ENCODE measurements at regions not wholly inside any gene's neighbourhood (a gene's known extent, or its start where the extent isn't known, plus 50 kb on each side); places are given as distances from the start of the nearest gene placed in this dataset.

GRCh38 chr1:80993154-80993980, 807.4 kb upstream of the ADGRL2 start:
- H3K27ac ChIP-seq, result no peak overlapping the region
- no peaks in the 10 kb centered on the region for H3K4me1 ChIP-seq (ENCODE audit: insufficient read depth)
- H3K4me3 ChIP-seq, result no peak overlapping the region
- no peak overlapping the region for H3K9ac ChIP-seq
- H3K79me2 ChIP-seq (ENCODE audit: insufficient read depth), result no peaks in the 10 kb centered on the region
- H3K9me3 ChIP-seq (ENCODE audit: low read depth), result no peaks in the 10 kb centered on the region
- in situ Hi-C loops (cut with MboI), result no loop called here
- no peaks in the 10 kb centered on the region for H3F3A ChIP-seq (ENCODE audit: insufficient read depth)
- H2AFZ ChIP-seq, result no peak overlapping the region
- 21 to 22% methylated on average over 4 of the region's 4 CpGs for WGBS, 2 experiments (ENCODE audit: low coverage in 1 of 2, low lambda C conversion rate in 2 of 2, missing lambda C conversion rate in 2 of 2)
- no peaks in the 10 kb centered on the region for H3K9me2 ChIP-seq (ENCODE audit: insufficient read depth)
- TF ChIP-seq EZH2phosphoT487 (IDR thresholded peaks at IDR 0.05; ENCODE audit: insufficient read depth, low read depth), result no peak
- no peak for TF ChIP-seq EZH2 (IDR thresholded peaks at IDR 0.05; ENCODE audit: insufficient read depth, poor library complexity, severe bottlenecking)
- H3K36me3 ChIP-seq (ENCODE audit: low read depth), result no peaks in the 10 kb centered on the region
- H3K4me2 ChIP-seq (ENCODE audit: unreplicated experiment), result no peak overlapping the region
- H3K27me3 ChIP-seq (replicated peaks; ENCODE audit: insufficient read depth), result no peaks in the 10 kb centered on the region
- DNase-seq, result no peak
- no peaks in the 10 kb centered on the region for H4K20me1 ChIP-seq (ENCODE audit: insufficient read depth)

- no peak overlapping the region for H2AFZ ChIP-seq
- no peaks in the 10 kb centered on the region for H3K79me2 ChIP-seq (ENCODE audit: insufficient read depth)
- no peaks in the 10 kb centered on the region for H3K9me3 ChIP-seq (ENCODE audit: low read depth)
- H3K27me3 ChIP-seq (replicated peaks; ENCODE audit: insufficient read depth), result no peaks in the 10 kb centered on the region
- TF ChIP-seq EZH2 (IDR thresholded peaks at IDR 0.05; ENCODE audit: insufficient read depth, poor library complexity, severe bottlenecking), result no peak
- no peak for TF ChIP-seq EZH2phosphoT487 (IDR thresholded peaks at IDR 0.05; ENCODE audit: insufficient read depth, low read depth)
- no peaks in the 10 kb centered on the region for H3K36me3 ChIP-seq (ENCODE audit: low read depth)
- WGBS, 2 experiments (ENCODE audit: low coverage in 1 of 2, low lambda C conversion rate in 2 of 2, missing lambda C conversion rate in 2 of 2), result 0 to 1% methylated on average over 2 of the region's 2 CpGs
- no peaks in the 10 kb centered on the region for H4K20me1 ChIP-seq (ENCODE audit: insufficient read depth)
- H3F3A ChIP-seq (ENCODE audit: insufficient read depth), result no peaks in the 10 kb centered on the region
- in situ Hi-C loops (cut with MboI), result no loop called here
- DNase-seq, result no peak
- no peak overlapping the region for H3K4me2 ChIP-seq (ENCODE audit: unreplicated experiment)
- no peak overlapping the region for H3K4me3 ChIP-seq
- H3K27ac ChIP-seq, result no peak overlapping the region
- no peak overlapping the region for H3K9ac ChIP-seq
- H3K4me1 ChIP-seq (ENCODE audit: insufficient read depth), result no peaks in the 10 kb centered on the region
- no peaks in the 10 kb centered on the region for H3K9me2 ChIP-seq (ENCODE audit: insufficient read depth)
These were observed 811.3 kb upstream of the ADGRL2 start for GRCh38 chr1:80989455-80989854.

- Histone ChIP-seq H4K20me1 (ENCODE audit: insufficient read depth) (no peaks in the 10 kb centered on the region), H3K4me1 (ENCODE audit: insufficient read depth) (no peaks in the 10 kb centered on the region), H2AFZ (no peak overlapping the region), H3K4me2 (ENCODE audit: unreplicated experiment) (no peak overlapping the region), H3K9me2 (ENCODE audit: insufficient read depth) (no peaks in the 10 kb centered on the region), H3K4me3 (no peak overlapping the region), H3K36me3 (ENCODE audit: low read depth) (no peaks in the 10 kb centered on the region), H3K27ac (no peak overlapping the region), H3F3A (ENCODE audit: insufficient read depth) (no peaks in the 10 kb centered on the region), H3K9ac (no peak overlapping the region), H3K79me2 (ENCODE audit: insufficient read depth) (no peaks in the 10 kb centered on the region), H3K9me3 (ENCODE audit: low read depth) (no peaks in the 10 kb centered on the region), H3K27me3 (replicated peaks; ENCODE audit: insufficient read depth) (no peaks in the 10 kb centered on the region)
- no peak for DNase-seq
- WGBS, 2 experiments (ENCODE audit: low coverage in 1 of 2, low lambda C conversion rate in 2 of 2, missing lambda C conversion rate in 2 of 2), result 22 to 23% methylated on average over 4 of the region's 4 CpGs
- TF ChIP-seq EZH2 (IDR thresholded peaks at IDR 0.05; ENCODE audit: insufficient read depth, poor library complexity, severe bottlenecking) (no peak), EZH2phosphoT487 (IDR thresholded peaks at IDR 0.05; ENCODE audit: insufficient read depth, low read depth) (no peak)
- in situ Hi-C loops (cut with MboI), result no loop called here
These were observed 811.8 kb upstream of the ADGRL2 start for GRCh38 chr1:80988926-80989325.

GRCh38 chr1:80987824-80988223, 812.9 kb upstream of the ADGRL2 start:
- Histone ChIP-seq H3K9me2 (ENCODE audit: insufficient read depth) (no peaks in the 10 kb centered on the region), H3K4me1 (ENCODE audit: insufficient read depth) (no peaks in the 10 kb centered on the region), H3K79me2 (ENCODE audit: insufficient read depth) (no peaks in the 10 kb centered on the region), H3K9ac (no peak overlapping the region), H3K4me2 (ENCODE audit: unreplicated experiment) (no peak overlapping the region), H3K36me3 (ENCODE audit: low read depth) (no peaks in the 10 kb centered on the region), H2AFZ (no peak overlapping the region), H3K9me3 (ENCODE audit: low read depth) (no peaks in the 10 kb centered on the region), H3F3A (ENCODE audit: insufficient read depth) (no peaks in the 10 kb centered on the region), H3K4me3 (no peak overlapping the region), H4K20me1 (ENCODE audit: insufficient read depth) (no peaks in the 10 kb centered on the region), H3K27ac (no peak overlapping the region), H3K27me3 (replicated peaks; ENCODE audit: insufficient read depth) (no peaks in the 10 kb centered on the region)
- DNase-seq, result no peak
- TF ChIP-seq EZH2phosphoT487 (IDR thresholded peaks at IDR 0.05; ENCODE audit: insufficient read depth, low read depth) (no peak), EZH2 (IDR thresholded peaks at IDR 0.05; ENCODE audit: insufficient read depth, poor library complexity, severe bottlenecking) (no peak)
- WGBS, 2 experiments (ENCODE audit: low coverage in 1 of 2, low lambda C conversion rate in 2 of 2, missing lambda C conversion rate in 2 of 2), result 46 to 50% methylated on average over 1 of the region's 1 CpG
- in situ Hi-C loops (cut with MboI), result no loop called here

Data from GM23248 (cell line).